ENCODE measurements at regions not wholly inside any gene's neighbourhood (a gene's known extent, or its start where the extent isn't known, plus 50 kb on each side); places are given as distances from the start of the nearest gene placed in this dataset.

DNA sequence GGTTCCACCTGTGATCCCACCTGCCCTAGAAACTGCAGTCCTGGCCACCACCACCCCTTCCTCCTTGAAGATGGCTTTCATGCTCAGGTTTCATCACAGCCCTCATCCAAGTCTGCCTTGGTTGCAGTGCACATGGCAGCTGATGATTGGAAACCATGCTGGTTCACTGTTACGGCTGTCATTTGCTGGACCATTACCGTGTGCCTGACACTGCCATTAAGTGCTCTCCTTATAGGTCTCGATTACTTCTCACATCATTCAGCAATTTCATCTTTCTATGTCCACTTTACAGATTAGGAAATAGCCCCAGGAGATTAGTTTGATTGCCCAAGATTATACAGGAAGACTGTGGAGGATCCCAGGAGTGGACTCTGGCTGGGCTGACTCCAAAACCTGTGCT lies 123.9 kb downstream of the ICE1 start:
- TF ChIP-seq CTCF (IDR thresholded peaks at IDR 0.05; ENCODE audit: low read depth, low read length, missing control alignments): no peak
- Histone ChIP-seq H3K27me3 (replicated peaks) (no peaks in the 10 kb centered on the region), H3K4me3 (ENCODE audit: low read depth, low read length) (no peak overlapping the region), H3K27ac (no peak overlapping the region), H3K36me3 (replicated peaks) (no peaks in the 10 kb centered on the region)
- in situ Hi-C loops (cut with HindIII; ENCODE audit: low pct_ligation_motif_present, low sequenced_read_pairs): no loop called here
- no peak for DNase-seq

DNA sequence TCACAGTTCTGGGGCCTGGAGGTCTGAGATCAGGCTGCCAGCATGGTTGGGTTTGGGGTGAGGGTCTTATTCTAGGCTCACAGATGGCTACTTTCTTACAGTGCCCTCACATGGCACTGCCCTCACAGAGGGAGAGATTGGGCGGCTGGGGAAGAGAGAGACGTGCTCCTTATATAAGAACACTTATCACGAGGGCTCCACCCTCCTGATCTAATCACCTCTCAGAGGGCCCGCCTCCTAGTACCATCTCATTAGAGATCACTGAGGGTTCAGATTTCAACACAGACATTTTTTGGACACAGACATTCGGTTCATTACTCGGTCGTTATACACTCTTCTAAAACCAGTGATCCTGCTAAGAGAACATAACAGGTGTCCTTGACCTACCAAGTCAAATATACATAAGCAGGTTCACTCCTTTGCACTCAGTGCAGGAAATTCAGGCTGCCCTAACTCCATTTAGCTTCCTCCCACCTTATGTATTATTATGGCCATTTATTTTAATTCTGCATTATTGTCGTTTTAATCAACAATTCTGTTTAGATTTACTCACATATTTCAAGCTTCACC lies 121.7 kb downstream of the ICE1 start:
- Histone ChIP-seq H3K27me3 (replicated peaks) (no peaks in the 10 kb centered on the region), H3K4me3 (ENCODE audit: low read depth, low read length) (no peak overlapping the region), H3K27ac (no peak overlapping the region), H3K36me3 (replicated peaks) (no peaks in the 10 kb centered on the region)
- TF ChIP-seq CTCF (IDR thresholded peaks at IDR 0.05; ENCODE audit: low read depth, low read length, missing control alignments): no peak
- in situ Hi-C loops (cut with HindIII; ENCODE audit: low pct_ligation_motif_present, low sequenced_read_pairs): no loop called here
- no peak for DNase-seq

DNA sequence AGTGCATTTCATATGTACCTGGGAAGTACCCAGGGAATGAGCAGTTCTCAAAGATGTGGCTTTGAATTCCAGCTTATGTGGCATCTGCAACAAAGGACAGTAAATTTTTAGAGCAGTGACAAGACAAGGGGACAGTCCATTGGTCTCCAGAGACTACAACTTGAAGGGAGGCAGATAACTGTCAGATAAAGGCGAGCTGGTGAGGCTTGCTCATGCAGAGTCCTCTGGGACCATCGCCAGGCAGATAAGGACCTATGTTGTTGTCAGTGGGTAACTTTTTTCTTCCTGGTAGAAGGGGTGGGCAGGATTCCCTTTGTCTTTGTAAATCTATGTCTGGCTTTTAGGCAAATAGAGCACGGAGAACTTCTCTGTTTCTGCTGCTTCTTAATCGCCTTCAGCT lies 120.2 kb downstream of the ICE1 start:
- TF ChIP-seq CTCF (IDR thresholded peaks at IDR 0.05; ENCODE audit: low read depth, low read length, missing control alignments): no peak
- DNase-seq: no peak
- H3K27ac ChIP-seq: no peak overlapping the region
- no peaks in the 10 kb centered on the region for H3K36me3 ChIP-seq (replicated peaks)
- in situ Hi-C loops (cut with HindIII; ENCODE audit: low pct_ligation_motif_present, low sequenced_read_pairs): no loop called here
- H3K4me3 ChIP-seq (ENCODE audit: low read depth, low read length): no peak overlapping the region
- H3K27me3 ChIP-seq (replicated peaks): no peaks in the 10 kb centered on the region

DNA sequence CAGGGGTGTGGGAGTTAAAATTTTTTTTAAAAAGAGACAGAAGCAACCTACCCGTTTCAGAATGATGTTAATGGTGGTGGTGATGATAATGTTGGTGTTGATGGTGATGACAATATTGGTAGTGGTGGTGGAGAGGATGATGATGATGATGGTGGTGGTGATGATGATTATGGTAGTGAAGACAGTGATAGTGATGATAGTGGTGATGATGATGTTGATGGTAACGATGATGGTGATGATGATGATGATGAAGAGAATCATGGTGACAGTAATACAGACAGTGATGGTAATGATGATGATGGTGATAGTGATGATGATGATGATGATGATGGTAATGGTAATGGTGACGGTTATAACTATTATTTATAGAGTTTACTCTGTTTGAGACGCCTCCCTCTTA lies 117.6 kb downstream of the ICE1 start:
- H3K4me3 ChIP-seq (ENCODE audit: low read depth, low read length): no peak overlapping the region
- H3K27ac ChIP-seq: no peak overlapping the region
- H3K36me3 ChIP-seq (replicated peaks): no peaks in the 10 kb centered on the region
- H3K27me3 ChIP-seq (replicated peaks): no peaks in the 10 kb centered on the region
- no peak for DNase-seq
- TF ChIP-seq CTCF (IDR thresholded peaks at IDR 0.05; ENCODE audit: low read depth, low read length, missing control alignments): no peak
- in situ Hi-C loops (cut with HindIII; ENCODE audit: low pct_ligation_motif_present, low sequenced_read_pairs): no loop called here
